NB4 (cell line): ENCODE measurements at regions not wholly inside any gene's neighbourhood (a gene's known extent, or its start where the extent isn't known, plus 50 kb on each side); places are given as distances from the start of the nearest gene placed in this dataset.

Experiments
- TF ChIP-seq, protein P1 (sequence below): IDR thresholded peaks from 2 replicates; pipeline ENCODE4 v1.6.1; 2011; ENCODE audit warnings: low read depth, low read length
- TF ChIP-seq, protein P2 (sequence below): IDR thresholded peaks from one replicate; pipeline ENCODE4 v1.5.1; 2012; ENCODE audit warnings: low read depth, low read length

DNA sequence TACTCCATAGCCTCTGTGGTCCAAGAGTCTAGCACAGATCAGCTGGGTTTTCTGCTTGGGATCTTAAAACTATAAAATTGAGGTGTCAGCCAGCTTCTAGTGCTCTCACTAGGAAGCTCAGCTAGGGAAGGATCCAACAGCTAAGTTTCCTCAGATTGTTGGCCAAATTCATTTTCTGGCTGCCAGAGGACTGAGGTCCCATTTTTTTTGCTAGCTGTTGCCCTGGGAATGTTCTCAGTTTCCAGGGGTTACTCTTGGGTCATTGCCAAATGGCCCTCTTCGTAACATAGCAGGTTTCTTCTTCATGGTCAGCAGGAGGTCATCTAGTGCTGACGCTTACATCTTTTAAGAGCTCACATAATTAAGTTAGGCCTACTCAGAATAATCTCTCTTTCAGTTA, 2178.2 kb downstream of the ARAP2 start:
- TF ChIP-seq, protein P1, sequence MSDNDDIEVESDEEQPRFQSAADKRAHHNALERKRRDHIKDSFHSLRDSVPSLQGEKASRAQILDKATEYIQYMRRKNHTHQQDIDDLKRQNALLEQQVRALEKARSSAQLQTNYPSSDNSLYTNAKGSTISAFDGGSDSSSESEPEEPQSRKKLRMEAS, result no peak
- TF ChIP-seq, protein P2, sequence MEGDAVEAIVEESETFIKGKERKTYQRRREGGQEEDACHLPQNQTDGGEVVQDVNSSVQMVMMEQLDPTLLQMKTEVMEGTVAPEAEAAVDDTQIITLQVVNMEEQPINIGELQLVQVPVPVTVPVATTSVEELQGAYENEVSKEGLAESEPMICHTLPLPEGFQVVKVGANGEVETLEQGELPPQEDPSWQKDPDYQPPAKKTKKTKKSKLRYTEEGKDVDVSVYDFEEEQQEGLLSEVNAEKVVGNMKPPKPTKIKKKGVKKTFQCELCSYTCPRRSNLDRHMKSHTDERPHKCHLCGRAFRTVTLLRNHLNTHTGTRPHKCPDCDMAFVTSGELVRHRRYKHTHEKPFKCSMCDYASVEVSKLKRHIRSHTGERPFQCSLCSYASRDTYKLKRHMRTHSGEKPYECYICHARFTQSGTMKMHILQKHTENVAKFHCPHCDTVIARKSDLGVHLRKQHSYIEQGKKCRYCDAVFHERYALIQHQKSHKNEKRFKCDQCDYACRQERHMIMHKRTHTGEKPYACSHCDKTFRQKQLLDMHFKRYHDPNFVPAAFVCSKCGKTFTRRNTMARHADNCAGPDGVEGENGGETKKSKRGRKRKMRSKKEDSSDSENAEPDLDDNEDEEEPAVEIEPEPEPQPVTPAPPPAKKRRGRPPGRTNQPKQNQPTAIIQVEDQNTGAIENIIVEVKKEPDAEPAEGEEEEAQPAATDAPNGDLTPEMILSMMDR, result no peak
